ENCODE measurements at regions not wholly inside any gene's neighbourhood (a gene's known extent, or its start where the extent isn't known, plus 50 kb on each side); places are given as distances from the start of the nearest gene placed in this dataset.

GRCh38 chr6:91358986-91359385 is 772.1 kb upstream of the MAP3K7 start:
- Histone ChIP-seq H3K4me1 (no peaks in the 10 kb centered on the region), H3K9me3 (no peaks in the 10 kb centered on the region), H3K27me3 (ENCODE audit: low read depth) (no peaks in the 10 kb centered on the region), H3K4me3 (no peak overlapping the region), H3K36me3 (no peaks in the 10 kb centered on the region), H3K27ac (no peak overlapping the region)
- no peak for TF ChIP-seq CTCF (IDR thresholded peaks at IDR 0.05)
- DNase-seq (no peak), ATAC-seq (no peak)
- intact Hi-C loops (cut with DNase I), result no loop called here

GRCh38 chr6:91352878-91353277 is 766.0 kb upstream of the MAP3K7 start:
- intact Hi-C loops (cut with DNase I), result no loop called here
- no peak for TF ChIP-seq CTCF (IDR thresholded peaks at IDR 0.05)
- H3K9me3 ChIP-seq, result no peaks in the 10 kb centered on the region
- no peaks in the 10 kb centered on the region for H3K27me3 ChIP-seq (ENCODE audit: low read depth)
- H3K27ac ChIP-seq, result no peak overlapping the region
- DNase-seq, result no peak
- no peaks in the 10 kb centered on the region for H3K4me1 ChIP-seq
- no peak overlapping the region for H3K4me3 ChIP-seq
- H3K36me3 ChIP-seq, result no peaks in the 10 kb centered on the region
- no peak for ATAC-seq

- no peak overlapping the region for H3K4me3 ChIP-seq
- H3K4me1 ChIP-seq, result no peaks in the 10 kb centered on the region
- TF ChIP-seq CTCF (IDR thresholded peaks at IDR 0.05), result no peak
- no peaks in the 10 kb centered on the region for H3K9me3 ChIP-seq
- DNase-seq (no peak), ATAC-seq (no peak)
- intact Hi-C loops (cut with DNase I), result no loop called here
- no peaks in the 10 kb centered on the region for H3K27me3 ChIP-seq (ENCODE audit: low read depth)
- no peak overlapping the region for H3K27ac ChIP-seq
- no peaks in the 10 kb centered on the region for H3K36me3 ChIP-seq
Measured at GRCh38 chr6:91352321-91352720, 765.4 kb upstream of the MAP3K7 start.

- DNase-seq, result no peak
- intact Hi-C loops (cut with DNase I), result no loop called here
Measured at GRCh38 chr6:91350146-91350908, 763.5 kb upstream of the MAP3K7 start.

GRCh38 chr6:91341473-91341872 is 754.6 kb upstream of the MAP3K7 start:
- intact Hi-C loops (cut with DNase I), result no loop called here

More at GRCh38 chr6:91350146-91350908, 763.5 kb upstream of the MAP3K7 start:
- no peaks in the 10 kb centered on the region for H3K9me3 ChIP-seq
- no peaks in the 10 kb centered on the region for H3K36me3 ChIP-seq
- H3K4me1 ChIP-seq, result no peaks in the 10 kb centered on the region
- no peaks in the 10 kb centered on the region for H3K27me3 ChIP-seq (ENCODE audit: low read depth)
- no peak for ATAC-seq
- TF ChIP-seq CTCF (IDR thresholded peaks at IDR 0.05), result no peak
- no peak overlapping the region for H3K27ac ChIP-seq
- no peak overlapping the region for H3K4me3 ChIP-seq

More at GRCh38 chr6:91341473-91341872, 754.6 kb upstream of the MAP3K7 start:
- no peak for TF ChIP-seq CTCF (IDR thresholded peaks at IDR 0.05)
- no peaks in the 10 kb centered on the region for H3K4me1 ChIP-seq
- no peaks in the 10 kb centered on the region for H3K9me3 ChIP-seq
- no peak overlapping the region for H3K4me3 ChIP-seq
- H3K27me3 ChIP-seq (ENCODE audit: low read depth), result no peaks in the 10 kb centered on the region
- H3K27ac ChIP-seq, result no peak overlapping the region
- ATAC-seq (no peak), DNase-seq (no peak)
- H3K36me3 ChIP-seq, result no peaks in the 10 kb centered on the region

Measured in lower lobe of right lung (tissue), 2 donors.